Fibroblast of skin of right biceps (primary cell): ENCODE measurements at regions not wholly inside any gene's neighbourhood (a gene's known extent, or its start where the extent isn't known, plus 50 kb on each side); places are given as distances from the start of the nearest gene placed in this dataset.
"Not testable (repeated sequence)": the region's sequence is repeated elsewhere in the genome, so short reads cannot be mapped to it uniquely, and the experiment has no call there.

Experiments
- DNase-seq: peaks from one replicate; pipeline ENCODE4 v3.0.0-alpha.2; 2013

- no peak for DNase-seq
These were observed 177.0 kb downstream of the MSX2 start for GRCh38 chr5:174901336-174901735.

- DNase-seq, result no peak
These were observed 176.0 kb downstream of the MSX2 start for GRCh38 chr5:174900240-174900865.

GRCh38 chr5:174897281-174897950 lies 173.0 kb downstream of the MSX2 start:
- no peak for DNase-seq

- DNase-seq, result no peak
These were observed 171.0 kb downstream of the MSX2 start for GRCh38 chr5:174895360-174895759.

- no peak for DNase-seq
These were observed 168.4 kb downstream of the MSX2 start for GRCh38 chr5:174892742-174893141.

- not testable (repeated sequence) for DNase-seq
These were observed 156.2 kb downstream of the MSX2 start for GRCh38 chr5:174880412-174881200.

- no peak for DNase-seq
These were observed 153.6 kb downstream of the MSX2 start for GRCh38 chr5:174877987-174878386.

- no peak for DNase-seq
These were observed 147.9 kb downstream of the MSX2 start for GRCh38 chr5:174872271-174872670.

- no peak for DNase-seq
These were observed 127.8 kb downstream of the MSX2 start for GRCh38 chr5:174852143-174852542.

- no peak for DNase-seq
These were observed 126.3 kb downstream of the MSX2 start for GRCh38 chr5:174850565-174851169.

- DNase-seq, result no peak
These were observed 125.0 kb downstream of the MSX2 start for GRCh38 chr5:174849426-174849825.

- no peak for DNase-seq
These were observed 120.6 kb downstream of the MSX2 start for GRCh38 chr5:174844971-174845370.

GRCh38 chr5:174843263-174844250 lies 119.2 kb downstream of the MSX2 start:
- DNase-seq, result no peak

- no peak for DNase-seq
These were observed 116.1 kb downstream of the MSX2 start for GRCh38 chr5:174840435-174840834.

- DNase-seq, result no peak
These were observed 114.8 kb downstream of the MSX2 start for GRCh38 chr5:174839196-174839595.

- DNase-seq, result peak; percentile 96
These were observed 113.8 kb downstream of the MSX2 start for GRCh38 chr5:174837919-174838902.

- DNase-seq, result peak; percentile 49
These were observed 109.7 kb downstream of the MSX2 start for GRCh38 chr5:174834081-174834480.

GRCh38 chr5:174832811-174833210 lies 108.4 kb downstream of the MSX2 start:
- DNase-seq, result no peak

- no peak for DNase-seq
These were observed 107.6 kb downstream of the MSX2 start for GRCh38 chr5:174832025-174832424.

GRCh38 chr5:174831031-174831660 lies 106.8 kb downstream of the MSX2 start:
- no peak for DNase-seq

- no peak for DNase-seq
These were observed 105.1 kb downstream of the MSX2 start for GRCh38 chr5:174829511-174829864.
